OCI-LY7 (cell line): ENCODE measurements at regions not wholly inside any gene's neighbourhood (a gene's known extent, or its start where the extent isn't known, plus 50 kb on each side); places are given as distances from the start of the nearest gene placed in this dataset.

Experiments
- BruUV-seq: library from RNA; stranded (reverse); fragments of 400-500 nt; replicated peaks from 2 replicates; lab custom pipeline; 2021; lab: Mats Ljungman, UMichigan
- CTCF ChIA-PET: fragments of 300-600 bp; sonication (Branson Sonifier 250); formaldehyde crosslinking; loops from one replicate; lab custom pipeline; 2022; ENCODE audit warnings: antibody characterized with exemption; ENCODE audit not compliant: unreplicated experiment; lab: Charles Lee
- POLR2A ChIA-PET: fragments of 300-600 bp; sonication (Branson Sonifier 250); formaldehyde crosslinking; loops from one replicate; lab custom pipeline; 2022; ENCODE audit warnings: antibody characterized with exemption; lab: Charles Lee
- DNase-seq: peaks from one replicate; pipeline ENCODE4 v3.0.0-alpha.2; 2015; ENCODE audit warnings: low spot score
- H2AFZ ChIP-seq: fragments of 200-600 bp; sonication (generic), shearing (Covaris generic); 2 replicates; pipeline ENCODE4 v1.6.1; 2014; ENCODE audit warnings: mild to moderate bottlenecking, antibody characterized with exemption, low read length, moderate library complexity
- H3K27ac ChIP-seq: fragments of 200-600 bp; sonication (generic); 2 replicates; pipeline ENCODE4 v1.5.1; 2014; ENCODE audit warnings: mixed run types, low read depth, mild to moderate bottlenecking, moderate library complexity, low read length, inconsistent platforms; ENCODE audit not compliant: poor library complexity, severe bottlenecking
- H3K36me3 ChIP-seq: fragments of 200-600 bp; sonication (generic); 2 replicates; pipeline ENCODE4 v1.6.1; 2014; ENCODE audit warnings: mild to moderate bottlenecking, antibody characterized with exemption, low read length, moderate library complexity, mixed read lengths; ENCODE audit not compliant: insufficient read depth
- H3K4me1 ChIP-seq: fragments of 200-600 bp; sonication (generic); 2 replicates; pipeline ENCODE4 v1.5.1; 2014; ENCODE audit warnings: mild to moderate bottlenecking, low read length; ENCODE audit not compliant: insufficient read depth, poor library complexity, severe bottlenecking
- H3K4me2 ChIP-seq: fragments of 200-600 bp; sonication (generic); 2 replicates; pipeline ENCODE4 v1.6.1; 2014; ENCODE audit warnings: mild to moderate bottlenecking, low read length
- H3K4me3 ChIP-seq: fragments of 200-600 bp; sonication (generic); 2 replicates; pipeline ENCODE4 v1.5.1; 2014; ENCODE audit warnings: mild to moderate bottlenecking, low read depth, low read length; ENCODE audit not compliant: poor library complexity, severe bottlenecking
- H3K79me2 ChIP-seq: fragments of 200-600 bp; sonication (generic); 2 replicates; pipeline ENCODE4 v1.6.1; 2016; ENCODE audit warnings: low read depth, mild to moderate bottlenecking, low read length, moderate library complexity, mixed read lengths; ENCODE audit not compliant: insufficient read depth
- H3K9me2 ChIP-seq: fragments of 200-600 bp; sonication (generic); 2 replicates; pipeline ENCODE4 v1.6.1; 2016; ENCODE audit warnings: mild to moderate bottlenecking, low read length, mixed read lengths; ENCODE audit not compliant: insufficient read depth
- H3K9me3 ChIP-seq: fragments of 200-600 bp; sonication (generic); 2 replicates; pipeline ENCODE4 v1.6.1; 2014; ENCODE audit warnings: mild to moderate bottlenecking, mixed run types, low read length, mixed read lengths
- H4K20me1 ChIP-seq: fragments of 200-600 bp; sonication (generic); 2 replicates; pipeline ENCODE4 v1.6.1; 2014; ENCODE audit warnings: mild to moderate bottlenecking, antibody characterized with exemption, low read length, moderate library complexity, mixed read lengths; ENCODE audit not compliant: insufficient read depth
- CTCF ChIP-seq: fragments of 200-600 bp; sonication (generic); conservative IDR thresholded peaks from 2 replicates; pipeline ENCODE4 v1.5.1; 2014; ENCODE audit warnings: mild to moderate bottlenecking, antibody characterized with exemption, low read length, moderate library complexity, mixed read lengths
- EZH2phosphoT487 ChIP-seq: fragments of 200-600 bp; sonication (generic); IDR thresholded peaks from 2 replicates; pipeline ENCODE4 v1.6.1; 2018; ENCODE audit warnings: low read depth, borderline replicate concordance, mild to moderate bottlenecking, mixed run types, antibody characterized with exemption, low read length, moderate library complexity, mixed read lengths
- intact Hi-C: fragments of 100-400 bp; cut with micrococcal nuclease; formaldehyde crosslinking; loops from one replicate; pipeline ENCODE4 v1.10.0; 2022; ENCODE audit not compliant: unreplicated experiment

GRCh38 chr7:53302496-53303246 is 267.2 kb downstream of the POM121L12 start:
- no peak overlapping the region for H3K27ac ChIP-seq
- no peaks in the 10 kb centered on the region for H3K36me3 ChIP-seq
- BruUV-seq = no TSS peak
- DNase-seq = no peak
- H3K9me2 ChIP-seq = no peaks in the 10 kb centered on the region
- no peaks in the 10 kb centered on the region for H3K4me1 ChIP-seq
- POLR2A ChIA-PET = no interaction called here
- H2AFZ ChIP-seq = no peak overlapping the region
- intact Hi-C loops = no loop called here
- no peaks in the 10 kb centered on the region for H3K9me3 ChIP-seq
- no peak for TF ChIP-seq CTCF
- TF ChIP-seq EZH2phosphoT487 = no peak
- CTCF ChIA-PET = no interaction called here
- no peaks in the 10 kb centered on the region for H4K20me1 ChIP-seq
- no peaks in the 10 kb centered on the region for H3K79me2 ChIP-seq
- H3K4me3 ChIP-seq = no peak overlapping the region
- no peak overlapping the region for H3K4me2 ChIP-seq

- no peaks in the 10 kb centered on the region for H3K9me3 ChIP-seq
- no TSS peak for BruUV-seq
- H3K4me1 ChIP-seq = no peaks in the 10 kb centered on the region
- TF ChIP-seq CTCF (no peak), EZH2phosphoT487 (no peak)
- H3K36me3 ChIP-seq = no peaks in the 10 kb centered on the region
- DNase-seq = no peak
- H3K9me2 ChIP-seq = no peaks in the 10 kb centered on the region
- H3K4me2 ChIP-seq = no peak overlapping the region
- no peak overlapping the region for H3K27ac ChIP-seq
- POLR2A ChIA-PET = no interaction called here
- CTCF ChIA-PET = no interaction called here
- H3K4me3 ChIP-seq = no peak overlapping the region
- H2AFZ ChIP-seq = no peak overlapping the region
- intact Hi-C loops = no loop called here
- H4K20me1 ChIP-seq = no peaks in the 10 kb centered on the region
- no peaks in the 10 kb centered on the region for H3K79me2 ChIP-seq
These were observed 268.3 kb downstream of the POM121L12 start for GRCh38 chr7:53303781-53304180.

GRCh38 chr7:53306846-53307245 is 271.4 kb downstream of the POM121L12 start:
- no peak overlapping the region for H3K27ac ChIP-seq
- no peaks in the 10 kb centered on the region for H3K9me3 ChIP-seq
- H3K79me2 ChIP-seq = no peaks in the 10 kb centered on the region
- POLR2A ChIA-PET = no interaction called here
- DNase-seq = no peak
- no peaks in the 10 kb centered on the region for H3K36me3 ChIP-seq
- H3K4me3 ChIP-seq = no peak overlapping the region
- intact Hi-C loops = no loop called here
- H3K4me2 ChIP-seq = no peak overlapping the region
- no peaks in the 10 kb centered on the region for H3K4me1 ChIP-seq
- no peaks in the 10 kb centered on the region for H4K20me1 ChIP-seq
- BruUV-seq = no TSS peak
- CTCF ChIA-PET = no interaction called here
- TF ChIP-seq EZH2phosphoT487 (no peak), CTCF (no peak)
- no peak overlapping the region for H2AFZ ChIP-seq
- H3K9me2 ChIP-seq = no peaks in the 10 kb centered on the region
